GM23338 (cell line): ENCODE measurements at regions not wholly inside any gene's neighbourhood (a gene's known extent, or its start where the extent isn't known, plus 50 kb on each side); places are given as distances from the start of the nearest gene placed in this dataset.

Source experiments
- ATAC-seq: fragments of 200-7000 bp; cut with Tn5 transposase; 3 replicates; pipeline ENCODE4 v1.9.1; 2020
- DNase-seq: peaks from one replicate; pipeline ENCODE4 v3.0.0-alpha.2; 2015; ENCODE audit warnings: low spot score
- H2AFZ ChIP-seq: fragments of 200-600 bp; sonication (generic); 2 replicates; pipeline ENCODE4 v1.8.0; 2016; ENCODE audit warnings: antibody characterized with exemption, mild to moderate bottlenecking, moderate library complexity
- H3F3A ChIP-seq: fragments of 200-600 bp; sonication (generic); replicated peaks from 2 replicates; pipeline ENCODE4 v1.8.0; 2017; ENCODE audit warnings: antibody characterized with exemption, mixed run types, low read depth
- H3K27ac ChIP-seq: fragments of 200-600 bp; sonication (generic); 2 replicates; pipeline ENCODE4 v1.6.1; 2016; ENCODE audit warnings: low read depth
- H3K27me3 ChIP-seq: fragments of 200-600 bp; sonication (generic); 2 replicates; pipeline ENCODE4 v1.8.0; 2016; ENCODE audit warnings: mild to moderate bottlenecking, mixed run types, moderate library complexity; ENCODE audit not compliant: insufficient read depth
- H3K36me3 ChIP-seq: fragments of 200-600 bp; sonication (generic); 2 replicates; pipeline ENCODE4 v1.8.0; 2016; ENCODE audit warnings: mild to moderate bottlenecking; ENCODE audit not compliant: insufficient read depth
- H3K4me1 ChIP-seq: fragments of 200-600 bp; sonication (generic); 2 replicates; pipeline ENCODE4 v1.8.0; 2016; ENCODE audit warnings: mild to moderate bottlenecking, moderate library complexity; ENCODE audit not compliant: insufficient read depth
- H3K4me2 ChIP-seq: fragments of 200-600 bp; sonication (generic); 2 replicates; pipeline ENCODE4 v1.7.1; 2017; ENCODE audit warnings: mixed run types
- H3K4me3 ChIP-seq: fragments of 200-600 bp; sonication (generic); 2 replicates; pipeline ENCODE4 v1.6.1; 2016; ENCODE audit warnings: mixed run types
- H3K79me2 ChIP-seq: fragments of 200-600 bp; sonication (generic); replicated peaks from 2 replicates; pipeline ENCODE4 v1.8.0; 2017; ENCODE audit warnings: mild to moderate bottlenecking; ENCODE audit not compliant: insufficient read depth
- H3K9me2 ChIP-seq: fragments of 200-600 bp; sonication (generic); 2 replicates; pipeline ENCODE4 v1.8.0; 2017; ENCODE audit not compliant: insufficient read depth
- H4K20me1 ChIP-seq: fragments of 200-600 bp; sonication (generic); replicated peaks from 2 replicates; pipeline ENCODE4 v1.8.0; 2017; ENCODE audit warnings: mild to moderate bottlenecking; ENCODE audit not compliant: insufficient read depth
- H3K27ac Mint-ChIP-seq: 2 replicates; pipeline ENCODE4 v1.8.0; 2020; ENCODE audit warnings: inconsistent platforms, mild to moderate bottlenecking, moderate library complexity, mixed read lengths
- H3K27me3 Mint-ChIP-seq: 3 replicates; pipeline ENCODE4 v1.8.0; 2022; ENCODE audit warnings: low read depth, mild to moderate bottlenecking, moderate library complexity, mixed read lengths, inconsistent platforms; ENCODE audit not compliant: insufficient read depth, poor library complexity
- H3K36me3 Mint-ChIP-seq: 3 replicates; pipeline ENCODE4 v1.8.0; 2021; ENCODE audit warnings: low read depth, mild to moderate bottlenecking, inconsistent platforms, moderate library complexity, mixed read lengths
- H3K4me1 Mint-ChIP-seq: 3 replicates; pipeline ENCODE4 v1.8.0; 2020; ENCODE audit warnings: mild to moderate bottlenecking, inconsistent platforms, mixed read lengths
- H3K4me3 Mint-ChIP-seq: 3 replicates; pipeline ENCODE4 v1.8.0; 2021; ENCODE audit warnings: moderate library complexity, mild to moderate bottlenecking, inconsistent platforms, mixed read lengths
- H3K9me3 Mint-ChIP-seq: 3 replicates; pipeline ENCODE4 v1.8.0; 2020; ENCODE audit warnings: moderate library complexity, mild to moderate bottlenecking, inconsistent platforms, mixed read lengths
- CREB1 ChIP-seq: fragments of 250-450 bp; sonication (Bioruptor Pico); IDR thresholded peaks from 2 replicates; pipeline ENCODE4 v1.5.0; 2020; ENCODE audit warnings: low read depth, mild to moderate bottlenecking, moderate library complexity
- ETS1 ChIP-seq: IDR thresholded peaks from 2 replicates; pipeline ENCODE4 v1.6.1; 2016; ENCODE audit warnings: antibody characterized with exemption
- EZH2 ChIP-seq: fragments of 200-600 bp; sonication (generic); IDR thresholded peaks from one replicate; pipeline ENCODE4 v1.8.0; 2017; ENCODE audit warnings: antibody characterized with exemption, mild to moderate bottlenecking, low read depth; ENCODE audit not compliant: unreplicated experiment
- EZH2phosphoT487 ChIP-seq: fragments of 200-600 bp; sonication (generic); IDR thresholded peaks from one replicate; pipeline ENCODE4 v1.8.1; 2018; ENCODE audit warnings: antibody characterized with exemption; ENCODE audit not compliant: unreplicated experiment
- JUNB ChIP-seq: IDR thresholded peaks from one replicate; pipeline ENCODE4 v1.6.1; 2016; ENCODE audit warnings: antibody characterized with exemption; ENCODE audit not compliant: unreplicated experiment
- NANOG ChIP-seq: IDR thresholded peaks from 2 replicates; pipeline ENCODE4 v1.6.1; 2016; ENCODE audit warnings: antibody characterized with exemption, borderline replicate concordance
- POLR2AphosphoS5 ChIP-seq: IDR thresholded peaks from 2 replicates; pipeline ENCODE4 v1.6.1; 2016; ENCODE audit warnings: antibody characterized with exemption, low read depth
- REST ChIP-seq: IDR thresholded peaks from one replicate; pipeline ENCODE4 v1.6.1; 2018; ENCODE audit warnings: antibody characterized with exemption; ENCODE audit not compliant: unreplicated experiment
- STAT1 ChIP-seq: IDR thresholded peaks from one replicate; pipeline ENCODE4 v1.6.1; 2016; ENCODE audit warnings: antibody characterized with exemption; ENCODE audit not compliant: unreplicated experiment
- ZNF114 ChIP-seq: fragments of 250-450 bp; sonication (Bioruptor Pico); IDR thresholded peaks from 2 replicates; pipeline ENCODE4 v1.5.0; 2020; ENCODE audit warnings: mild to moderate bottlenecking, moderate library complexity
- ZNF331 ChIP-seq: fragments of 250-450 bp; sonication (Bioruptor Pico); IDR thresholded peaks from 2 replicates; pipeline ENCODE4 v1.5.0; 2020; ENCODE audit warnings: low read depth, mild to moderate bottlenecking, moderate library complexity
- ZNF462 ChIP-seq: fragments of 250-450 bp; sonication (Bioruptor Pico); IDR thresholded peaks from 2 replicates; pipeline ENCODE4 v1.5.0; 2020; ENCODE audit warnings: mild to moderate bottlenecking, moderate library complexity

- Mint-ChIP-seq H3K27ac (no peak overlapping the region), H3K9me3 (no peaks in the 10 kb centered on the region), H3K27me3 (peaks cover 1% of the 10 kb centered on the region), H3K36me3 (no peaks in the 10 kb centered on the region), H3K4me3 (no peak overlapping the region), H3K4me1 (peaks cover 13% of the 10 kb centered on the region; the same call in 2 of the 3 replicates)
- Histone ChIP-seq H3K27me3 (no peaks in the 10 kb centered on the region), H3K27ac (no peak overlapping the region), H3K9me2 (no peaks in the 10 kb centered on the region), H3K4me2 (no peak overlapping the region), H3K4me3 (no peak overlapping the region), H3K36me3 (no peaks in the 10 kb centered on the region), H2AFZ (no peak overlapping the region), H3K79me2 (no peaks in the 10 kb centered on the region), H3K4me1 (peaks cover 7% of the 10 kb centered on the region), H3F3A (no peaks in the 10 kb centered on the region), H4K20me1 (no peaks in the 10 kb centered on the region)
- TF ChIP-seq ETS1 (no peak), ZNF114 (no peak), NANOG (no peak), ZNF331 (CRISPR knock-in tag) (no peak), REST (no peak), JUNB (no peak), STAT1 (no peak), EZH2phosphoT487 (no peak), EZH2 (no peak), ZNF462 (CRISPR knock-in tag) (no peak), CREB1 (no peak), POLR2AphosphoS5 (no peak)
- ATAC-seq (no peak), DNase-seq (no peak)
Observed at GRCh38 chr3:182257361-182257760, 535.9 kb upstream of the ATP11B start.
